Large intestine (tissue), 3 donors: ENCODE measurements at regions not wholly inside any gene's neighbourhood (a gene's known extent, or its start where the extent isn't known, plus 50 kb on each side); places are given as distances from the start of the nearest gene placed in this dataset.

ENCODE experiments used
- DNase-seq, 2 donors: peaks; one replicate each; pipeline versions ENCODE4 v3.0.0 to v3.0.0-alpha.2; 2013
- H3K27ac ChIP-seq: one replicate; pipeline ENCODE4 v1.5.1; 2013; ENCODE audit warnings: low read length
- H3K27me3 ChIP-seq: 2 replicates; pipeline ENCODE4 v1.6.1; 2013; ENCODE audit warnings: low read length; ENCODE audit not compliant: control insufficient read depth, insufficient read depth
- H3K36me3 ChIP-seq: 2 replicates; pipeline ENCODE4 v1.6.1; 2013; ENCODE audit warnings: low read length; ENCODE audit not compliant: control insufficient read depth, insufficient read depth
- H3K4me1 ChIP-seq: one replicate; pipeline ENCODE4 v1.6.1; 2013; ENCODE audit warnings: low read length; ENCODE audit not compliant: control insufficient read depth, insufficient read depth
- H3K4me3 ChIP-seq: one replicate; pipeline ENCODE4 v1.5.1; 2013; ENCODE audit warnings: low read length
- H3K9me3 ChIP-seq: one replicate; pipeline ENCODE4 v1.6.1; 2013; ENCODE audit warnings: mild to moderate bottlenecking, low read depth, low read length, moderate library complexity; ENCODE audit not compliant: control insufficient read depth
- WGBS: methylation state at CpG from one replicate; pipeline ENCODE4 v1.1.5; 2013; ENCODE audit warnings: low lambda C conversion rate; ENCODE audit not compliant: insufficient coverage; 5-methylcytosine and 5-hydroxymethylcytosine counted together

- WGBS: no CpG with 5 or more reads among the region's 8 CpGs
- H3K36me3 ChIP-seq: no peaks in the 10 kb centered on the region
- H3K27me3 ChIP-seq: peaks cover 19% of the 10 kb centered on the region
- H3K4me3 ChIP-seq: no peak overlapping the region
- no peaks in the 10 kb centered on the region for H3K9me3 ChIP-seq
- H3K4me1 ChIP-seq: no peaks in the 10 kb centered on the region
- DNase-seq: no peak
- H3K27ac ChIP-seq: no peak overlapping the region
Observed at GRCh38 chr15:70219256-70219895, 121.7 kb upstream of the TLE3 start.

- Histone ChIP-seq H3K36me3 (no peaks in the 10 kb centered on the region), H3K27ac (no peak overlapping the region), H3K4me3 (no peak overlapping the region), H3K27me3 (peaks cover 29% of the 10 kb centered on the region), H3K9me3 (no peaks in the 10 kb centered on the region), H3K4me1 (no peaks in the 10 kb centered on the region)
- DNase-seq: no peak
- WGBS: no CpG with 5 or more reads among the region's 7 CpGs
Observed at GRCh38 chr15:70217226-70218160, 119.8 kb upstream of the TLE3 start.

- Histone ChIP-seq H3K9me3 (no peaks in the 10 kb centered on the region), H3K36me3 (no peaks in the 10 kb centered on the region), H3K27me3 (peaks cover 30% of the 10 kb centered on the region), H3K4me1 (no peaks in the 10 kb centered on the region), H3K27ac (no peak overlapping the region), H3K4me3 (no peak overlapping the region)
- DNase-seq: no peak
- WGBS: no CpG with 5 or more reads among the region's 5 CpGs
Observed at GRCh38 chr15:70215951-70216350, 118.2 kb upstream of the TLE3 start.

GRCh38 chr15:70214941-70215635 is 117.4 kb upstream of the TLE3 start:
- H3K9me3 ChIP-seq: no peaks in the 10 kb centered on the region
- no CpG with 5 or more reads among the region's 7 CpGs for WGBS
- no peak for DNase-seq
- no peaks in the 10 kb centered on the region for H3K4me1 ChIP-seq
- H3K36me3 ChIP-seq: no peaks in the 10 kb centered on the region
- H3K4me3 ChIP-seq: no peak overlapping the region
- no peak overlapping the region for H3K27ac ChIP-seq
- H3K27me3 ChIP-seq: peaks cover 29% of the 10 kb centered on the region

GRCh38 chr15:70214276-70214675 is 116.6 kb upstream of the TLE3 start:
- WGBS: no CpG with 5 or more reads among the region's 5 CpGs
- no peaks in the 10 kb centered on the region for H3K36me3 ChIP-seq

GRCh38 chr15:70213794-70214193 is 116.1 kb upstream of the TLE3 start:
- H3K4me1 ChIP-seq: no peaks in the 10 kb centered on the region
- no peak for DNase-seq
- no peaks in the 10 kb centered on the region for H3K9me3 ChIP-seq
- H3K27me3 ChIP-seq: peaks cover 36% of the 10 kb centered on the region
- no peak overlapping the region for H3K27ac ChIP-seq
- no CpG with 5 or more reads among the region's 7 CpGs for WGBS
- no peaks in the 10 kb centered on the region for H3K36me3 ChIP-seq
- H3K4me3 ChIP-seq: no peak overlapping the region

More at GRCh38 chr15:70214276-70214675, 116.6 kb upstream of the TLE3 start:
- Histone ChIP-seq H3K9me3 (no peaks in the 10 kb centered on the region), H3K4me1 (no peaks in the 10 kb centered on the region), H3K4me3 (no peak overlapping the region), H3K27ac (no peak overlapping the region), H3K27me3 (peaks cover 35% of the 10 kb centered on the region)
- no peak for DNase-seq

- Histone ChIP-seq H3K4me3 (no peak overlapping the region), H3K4me1 (no peaks in the 10 kb centered on the region), H3K9me3 (no peaks in the 10 kb centered on the region), H3K36me3 (no peaks in the 10 kb centered on the region), H3K27me3 (peaks cover 40% of the 10 kb centered on the region), H3K27ac (no peak overlapping the region)
- DNase-seq: no peak
- WGBS: 40% methylated on average over 1 of the region's 10 CpGs
Observed at GRCh38 chr15:70212963-70213315, 115.2 kb upstream of the TLE3 start.

GRCh38 chr15:70212286-70212962 is 114.7 kb upstream of the TLE3 start:
- Histone ChIP-seq H3K9me3 (no peaks in the 10 kb centered on the region), H3K36me3 (no peaks in the 10 kb centered on the region), H3K27ac (no peak overlapping the region), H3K4me1 (no peaks in the 10 kb centered on the region), H3K27me3 (peaks cover 38% of the 10 kb centered on the region), H3K4me3 (no peak overlapping the region)
- peak; percentile 37 to 46 for DNase-seq
- WGBS: no CpG with 5 or more reads among the region's 18 CpGs

- Histone ChIP-seq H3K4me3 (no peak overlapping the region), H3K27ac (no peak overlapping the region), H3K36me3 (no peaks in the 10 kb centered on the region), H3K4me1 (no peaks in the 10 kb centered on the region), H3K27me3 (peaks cover 47% of the 10 kb centered on the region), H3K9me3 (no peaks in the 10 kb centered on the region)
- WGBS: no CpG with 5 or more reads among the region's 6 CpGs
- no peak for DNase-seq
Observed at GRCh38 chr15:70210528-70210927, 112.8 kb upstream of the TLE3 start.

- H3K4me3 ChIP-seq: no peak overlapping the region
- H3K4me1 ChIP-seq: no peaks in the 10 kb centered on the region
- no CpG with 5 or more reads among the region's 2 CpGs for WGBS
- H3K27me3 ChIP-seq: peaks cover 45% of the 10 kb centered on the region
- no peaks in the 10 kb centered on the region for H3K9me3 ChIP-seq
- no peaks in the 10 kb centered on the region for H3K36me3 ChIP-seq
- no peak overlapping the region for H3K27ac ChIP-seq
- no peak for DNase-seq
Observed at GRCh38 chr15:70210076-70210475, 112.4 kb upstream of the TLE3 start.
